Activated gamma-delta T cell treated with Interleukin-2 at 50 U/mL for 16 hours (primary cell): ENCODE measurements at regions not wholly inside any gene's neighbourhood (a gene's known extent, or its start where the extent isn't known, plus 50 kb on each side); places are given as distances from the start of the nearest gene placed in this dataset.

Experiments
- DNase-seq: peaks from one replicate; pipeline ENCODE4 v3.0.0-alpha.2; 2020

GRCh38 chr22:49583341-49583740 is 244.3 kb downstream of the BRD1 start:
- DNase-seq, result no peak

GRCh38 chr22:49582678-49583077 is 245.0 kb downstream of the BRD1 start:
- DNase-seq, result no peak

- no peak for DNase-seq
These were observed 245.5 kb downstream of the BRD1 start for GRCh38 chr22:49582181-49582580.

- DNase-seq, result no peak
These were observed 247.6 kb downstream of the BRD1 start for GRCh38 chr22:49580024-49580423.

GRCh38 chr22:49577168-49578060 is 250.3 kb downstream of the BRD1 start:
- no peak for DNase-seq

GRCh38 chr22:49576241-49577141 is 251.2 kb downstream of the BRD1 start:
- DNase-seq, result no peak

GRCh38 chr22:49575703-49576081 is 252.0 kb downstream of the BRD1 start:
- DNase-seq, result no peak

- no peak for DNase-seq
These were observed 252.6 kb downstream of the BRD1 start for GRCh38 chr22:49574881-49575702.

- DNase-seq, result no peak
These were observed 253.3 kb downstream of the BRD1 start for GRCh38 chr22:49574205-49574880.

GRCh38 chr22:49573109-49573765 is 254.4 kb downstream of the BRD1 start:
- no peak for DNase-seq

- DNase-seq, result no peak
These were observed 256.3 kb downstream of the BRD1 start for GRCh38 chr22:49571326-49571725.

GRCh38 chr22:49570032-49570848 is 257.4 kb downstream of the BRD1 start:
- no peak for DNase-seq

- DNase-seq, result no peak
These were observed 258.2 kb downstream of the BRD1 start for GRCh38 chr22:49569286-49570031.

GRCh38 chr22:49568751-49569285 is 258.9 kb downstream of the BRD1 start:
- no peak for DNase-seq

GRCh38 chr22:49567899-49568750 is 259.5 kb downstream of the BRD1 start:
- no peak for DNase-seq

- no peak for DNase-seq
These were observed 261.0 kb downstream of the BRD1 start for GRCh38 chr22:49566693-49567092.

GRCh38 chr22:49566141-49566541 is 261.5 kb downstream of the BRD1 start:
- no peak for DNase-seq

GRCh38 chr22:49565516-49565855 is 262.2 kb downstream of the BRD1 start:
- no peak for DNase-seq
